ENCODE measurements at regions not wholly inside any gene's neighbourhood (a gene's known extent, or its start where the extent isn't known, plus 50 kb on each side); places are given as distances from the start of the nearest gene placed in this dataset.

- no peak for TF ChIP-seq CTCF (IDR thresholded peaks at IDR 0.05; ENCODE audit: low read depth, low read length)
- DNase-seq (ENCODE audit: low read depth in 2 of 2): no peak
- no peak overlapping the region for H3K4me3 ChIP-seq (replicated peaks in 1 of 2; ENCODE audit: low read depth in 2 of 2, low read length in 2 of 2)
These were observed 253.2 kb downstream of the IPO8 start for GRCh38 chr12:30442461-30442860.

GRCh38 chr12:30440826-30441602 lies 254.7 kb downstream of the IPO8 start:
- TF ChIP-seq CTCF (IDR thresholded peaks at IDR 0.05; ENCODE audit: low read depth, low read length): peak; percentile 75
- peak; percentile 48 to 61 for DNase-seq (ENCODE audit: low read depth in 2 of 2)
- H3K4me3 ChIP-seq (replicated peaks in 1 of 2; ENCODE audit: low read depth in 2 of 2, low read length in 2 of 2): no peak overlapping the region

- DNase-seq (ENCODE audit: low read depth in 2 of 2): no peak
- no peak for TF ChIP-seq CTCF (IDR thresholded peaks at IDR 0.05; ENCODE audit: low read depth, low read length)
- no peak overlapping the region for H3K4me3 ChIP-seq (replicated peaks in 1 of 2; ENCODE audit: low read depth in 2 of 2, low read length in 2 of 2)
These were observed 256.5 kb downstream of the IPO8 start for GRCh38 chr12:30439201-30439600.

- H3K4me3 ChIP-seq (replicated peaks in 1 of 2; ENCODE audit: low read depth in 2 of 2, low read length in 2 of 2): no peak overlapping the region
- no peak for TF ChIP-seq CTCF (IDR thresholded peaks at IDR 0.05; ENCODE audit: low read depth, low read length)
- peak in 1 of 2 donors; percentile 41 for DNase-seq (ENCODE audit: low read depth in 2 of 2)
These were observed 257.0 kb downstream of the IPO8 start for GRCh38 chr12:30438601-30439041.

- no peak overlapping the region for H3K4me3 ChIP-seq (replicated peaks in 1 of 2; ENCODE audit: low read depth in 2 of 2, low read length in 2 of 2)
- no peak for TF ChIP-seq CTCF (IDR thresholded peaks at IDR 0.05; ENCODE audit: low read depth, low read length)
- peak; percentile 43 to 84 for DNase-seq (ENCODE audit: low read depth in 2 of 2)
These were observed 258.1 kb downstream of the IPO8 start for GRCh38 chr12:30437616-30438015.

GRCh38 chr12:30437044-30437443 lies 258.6 kb downstream of the IPO8 start:
- no peak for TF ChIP-seq CTCF (IDR thresholded peaks at IDR 0.05; ENCODE audit: low read depth, low read length)
- peak; percentile 12 to 59 for DNase-seq (ENCODE audit: low read depth in 2 of 2)
- no peak overlapping the region for H3K4me3 ChIP-seq (replicated peaks in 1 of 2; ENCODE audit: low read depth in 2 of 2, low read length in 2 of 2)
